ENCODE measurements at regions not wholly inside any gene's neighbourhood (a gene's known extent, or its start where the extent isn't known, plus 50 kb on each side); places are given as distances from the start of the nearest gene placed in this dataset.

- DNase-seq (ENCODE audit: low read depth, low spot score) = no peak
Observed at GRCh38 chr13:103263448-103263847, 197.2 kb upstream of the SLC10A2 start.

- DNase-seq (ENCODE audit: low read depth, low spot score) = peak; percentile 17
Observed at GRCh38 chr13:103255587-103256301, 189.5 kb upstream of the SLC10A2 start.

- DNase-seq (ENCODE audit: low read depth, low spot score) = no peak
Observed at GRCh38 chr13:103250071-103250470, 183.9 kb upstream of the SLC10A2 start.

- DNase-seq (ENCODE audit: low read depth, low spot score) = no peak
Observed at GRCh38 chr13:103246581-103247200, 180.5 kb upstream of the SLC10A2 start.

GRCh38 chr13:103243495-103243894 lies 177.3 kb upstream of the SLC10A2 start:
- DNase-seq (ENCODE audit: low read depth, low spot score) = no peak

- DNase-seq (ENCODE audit: low read depth, low spot score) = no peak
Observed at GRCh38 chr13:103238441-103238840, 172.2 kb upstream of the SLC10A2 start.

- peak; percentile 1 for DNase-seq (ENCODE audit: low read depth, low spot score)
Observed at GRCh38 chr13:103236213-103236612, 170.0 kb upstream of the SLC10A2 start.

- no peak for DNase-seq (ENCODE audit: low read depth, low spot score)
Observed at GRCh38 chr13:103229674-103230073, 163.5 kb upstream of the SLC10A2 start.

- DNase-seq (ENCODE audit: low read depth, low spot score) = no peak
Observed at GRCh38 chr13:103224804-103225203, 158.6 kb upstream of the SLC10A2 start.

GRCh38 chr13:103222683-103223082 lies 156.5 kb upstream of the SLC10A2 start:
- DNase-seq (ENCODE audit: low read depth, low spot score) = no peak

- no peak for DNase-seq (ENCODE audit: low read depth, low spot score)
Observed at GRCh38 chr13:103218253-103218652, 152.0 kb upstream of the SLC10A2 start.

GRCh38 chr13:103213152-103213551 lies 146.9 kb upstream of the SLC10A2 start:
- DNase-seq (ENCODE audit: low read depth, low spot score) = no peak

GRCh38 chr13:103210348-103210747 lies 144.1 kb upstream of the SLC10A2 start:
- no peak for DNase-seq (ENCODE audit: low read depth, low spot score)

- no peak for DNase-seq (ENCODE audit: low read depth, low spot score)
Observed at GRCh38 chr13:103203735-103204330, 137.6 kb upstream of the SLC10A2 start.

GRCh38 chr13:103200118-103200885 lies 134.1 kb upstream of the SLC10A2 start:
- DNase-seq (ENCODE audit: low read depth, low spot score) = no peak

GRCh38 chr13:103199380-103200088 lies 133.3 kb upstream of the SLC10A2 start:
- DNase-seq (ENCODE audit: low read depth, low spot score) = no peak

GRCh38 chr13:103196356-103196755 lies 130.1 kb upstream of the SLC10A2 start:
- no peak for DNase-seq (ENCODE audit: low read depth, low spot score)

- no peak for DNase-seq (ENCODE audit: low read depth, low spot score)
Observed at GRCh38 chr13:103195762-103196161, 129.5 kb upstream of the SLC10A2 start.

GRCh38 chr13:103194871-103195270 lies 128.7 kb upstream of the SLC10A2 start:
- no peak for DNase-seq (ENCODE audit: low read depth, low spot score)

- no peak for DNase-seq (ENCODE audit: low read depth, low spot score)
Observed at GRCh38 chr13:103192511-103193135, 126.4 kb upstream of the SLC10A2 start.

- no peak for DNase-seq (ENCODE audit: low read depth, low spot score)
Observed at GRCh38 chr13:103190841-103191240, 124.6 kb upstream of the SLC10A2 start.
